OCI-LY3 (cell line): ENCODE measurements at regions not wholly inside any gene's neighbourhood (a gene's known extent, or its start where the extent isn't known, plus 50 kb on each side); places are given as distances from the start of the nearest gene placed in this dataset.
"Not testable (repeated sequence)": the region's sequence is repeated elsewhere in the genome, so short reads cannot be mapped to it uniquely, and the experiment has no call there.

Experiments used
- H2AFZ ChIP-seq: fragments of 200-600, 300-600 bp; shearing (Covaris generic); 2 replicates; pipeline ENCODE4 v1.6.0; 2014; ENCODE audit warnings: antibody characterized with exemption, low read depth, low read length
- H3K27ac ChIP-seq: fragments of 200-600, 300-600 bp; sonication (generic); 2 replicates; pipeline ENCODE4 v1.5.1; 2014; ENCODE audit warnings: mild to moderate bottlenecking, low read length, moderate library complexity, mixed read lengths
- H3K27me3 ChIP-seq: fragments of 200-600, 300-600 bp; sonication (generic); 2 replicates; pipeline ENCODE4 v1.6.1; 2014; ENCODE audit warnings: low read depth, low read length, mixed read lengths
- H3K36me3 ChIP-seq: fragments of 200-600, 300-600 bp; sonication (generic); replicated peaks from 2 replicates; pipeline ENCODE3; 2014; ENCODE audit warnings: low read depth, low read length, mixed read lengths
- H3K4me1 ChIP-seq: fragments of 300-600, 200-600 bp; sonication (generic); 2 replicates; pipeline ENCODE4 v1.6.1; 2014; ENCODE audit warnings: low read length, mixed read lengths
- H3K4me2 ChIP-seq: fragments of 200-600, 300-600 bp; sonication (generic); 2 replicates; pipeline ENCODE4 v1.6.1; 2014; ENCODE audit warnings: low read length, mixed read lengths
- H3K4me3 ChIP-seq: fragments of 300-600, 200-600 bp; sonication (generic); 2 replicates; pipeline ENCODE4 v1.5.1; 2014; ENCODE audit warnings: antibody characterized with exemption, mild to moderate bottlenecking, low read length, moderate library complexity
- H3K79me2 ChIP-seq: fragments of 300-600, 200-600 bp; shearing (Covaris generic); 2 replicates; pipeline ENCODE4 v1.6.1; 2014; ENCODE audit warnings: mild to moderate bottlenecking, low read length, mixed read lengths
- H3K9ac ChIP-seq: fragments of 300-600, 200-600 bp; shearing (Covaris generic); 2 replicates; pipeline ENCODE4 v1.6.0; 2014; ENCODE audit warnings: mild to moderate bottlenecking, low read length, moderate library complexity
- H3K9me3 ChIP-seq: fragments of 200-600, 300-600 bp; shearing (Covaris generic); 2 replicates; pipeline ENCODE4 v1.6.1; 2014; ENCODE audit warnings: low read length, mixed read lengths; ENCODE audit not compliant: insufficient read depth
- H4K20me1 ChIP-seq: fragments of 200-600, 300-600 bp; sonication (generic); 2 replicates; pipeline ENCODE4 v1.6.1; 2016; ENCODE audit warnings: low read length, mixed read lengths; ENCODE audit not compliant: insufficient read depth
- EZH2phosphoT487 ChIP-seq: fragments of 200-600 bp; shearing (Covaris generic); IDR thresholded peaks from 2 replicates; pipeline ENCODE4 v1.6.1; 2018; ENCODE audit warnings: antibody characterized with exemption, mixed run types, low read depth
- TF ChIP-seq, protein P1 (sequence below): fragments of 200-600, 300-600 bp; sonication (generic); IDR thresholded peaks from 2 replicates; pipeline ENCODE4 v1.5.1; 2014; ENCODE audit warnings: antibody characterized with exemption, low read length, low read depth

DNA sequence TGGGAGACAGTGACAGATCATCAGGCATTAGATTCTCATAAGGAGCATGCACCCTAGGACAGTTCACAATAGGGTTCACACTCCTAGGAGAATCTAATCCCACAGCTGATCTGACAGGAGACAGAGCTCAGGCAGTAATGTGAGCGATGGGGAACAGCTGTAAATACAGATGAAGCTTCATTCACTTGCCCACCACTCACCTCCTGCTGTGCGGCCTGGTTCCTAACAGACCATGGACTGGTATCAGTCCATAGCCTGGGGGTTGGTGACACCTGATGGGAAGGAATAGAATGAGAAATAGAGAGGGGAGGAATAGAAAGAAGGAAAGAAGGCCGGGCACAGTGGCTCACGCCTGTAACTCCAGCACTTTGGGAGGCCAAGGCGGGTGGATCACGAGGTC is 336.8 kb upstream of the SASH1 start:
- Histone ChIP-seq H3K36me3 (no peaks in the 10 kb centered on the region), H3K27ac (no peak overlapping the region), H2AFZ (no peak overlapping the region), H3K9me3 (no peaks in the 10 kb centered on the region), H3K79me2 (no peaks in the 10 kb centered on the region), H3K9ac (no peak overlapping the region), H3K4me2 (no peak overlapping the region), H3K4me1 (no peaks in the 10 kb centered on the region), H3K27me3 (no peaks in the 10 kb centered on the region), H3K4me3 (no peak overlapping the region), H4K20me1 (no peaks in the 10 kb centered on the region)
- no peak for TF ChIP-seq EZH2phosphoT487
- TF ChIP-seq, protein P1, sequence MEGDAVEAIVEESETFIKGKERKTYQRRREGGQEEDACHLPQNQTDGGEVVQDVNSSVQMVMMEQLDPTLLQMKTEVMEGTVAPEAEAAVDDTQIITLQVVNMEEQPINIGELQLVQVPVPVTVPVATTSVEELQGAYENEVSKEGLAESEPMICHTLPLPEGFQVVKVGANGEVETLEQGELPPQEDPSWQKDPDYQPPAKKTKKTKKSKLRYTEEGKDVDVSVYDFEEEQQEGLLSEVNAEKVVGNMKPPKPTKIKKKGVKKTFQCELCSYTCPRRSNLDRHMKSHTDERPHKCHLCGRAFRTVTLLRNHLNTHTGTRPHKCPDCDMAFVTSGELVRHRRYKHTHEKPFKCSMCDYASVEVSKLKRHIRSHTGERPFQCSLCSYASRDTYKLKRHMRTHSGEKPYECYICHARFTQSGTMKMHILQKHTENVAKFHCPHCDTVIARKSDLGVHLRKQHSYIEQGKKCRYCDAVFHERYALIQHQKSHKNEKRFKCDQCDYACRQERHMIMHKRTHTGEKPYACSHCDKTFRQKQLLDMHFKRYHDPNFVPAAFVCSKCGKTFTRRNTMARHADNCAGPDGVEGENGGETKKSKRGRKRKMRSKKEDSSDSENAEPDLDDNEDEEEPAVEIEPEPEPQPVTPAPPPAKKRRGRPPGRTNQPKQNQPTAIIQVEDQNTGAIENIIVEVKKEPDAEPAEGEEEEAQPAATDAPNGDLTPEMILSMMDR: no peak

DNA sequence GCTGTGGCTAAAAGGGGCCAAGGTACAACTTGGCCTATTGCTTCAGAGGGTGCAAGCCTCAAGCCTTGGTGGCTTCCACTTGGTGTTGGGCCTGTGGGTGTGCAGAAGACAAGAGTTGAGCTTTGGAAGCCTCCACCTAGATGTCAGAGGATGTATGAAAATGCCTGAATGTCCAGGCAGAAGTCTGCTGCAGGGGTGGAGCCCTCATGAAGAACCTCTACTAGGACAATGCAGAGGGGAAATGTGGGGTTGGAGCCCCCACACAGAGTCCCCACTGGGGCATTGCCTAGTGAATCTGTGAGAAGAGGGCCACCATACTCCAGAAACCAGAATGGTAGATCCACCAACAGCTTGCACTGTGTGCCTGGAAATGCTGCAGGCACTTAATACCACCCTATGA is 332.1 kb upstream of the SASH1 start:
- H3K9ac ChIP-seq, H3K4me2 ChIP-seq, H3K4me1 ChIP-seq, H3K4me3 ChIP-seq, H3K27me3 ChIP-seq, H4K20me1 ChIP-seq, H3K27ac ChIP-seq, H3K79me2 ChIP-seq, H3K9me3 ChIP-seq, H3K36me3 ChIP-seq, H2AFZ ChIP-seq: not testable (repeated sequence)

DNA sequence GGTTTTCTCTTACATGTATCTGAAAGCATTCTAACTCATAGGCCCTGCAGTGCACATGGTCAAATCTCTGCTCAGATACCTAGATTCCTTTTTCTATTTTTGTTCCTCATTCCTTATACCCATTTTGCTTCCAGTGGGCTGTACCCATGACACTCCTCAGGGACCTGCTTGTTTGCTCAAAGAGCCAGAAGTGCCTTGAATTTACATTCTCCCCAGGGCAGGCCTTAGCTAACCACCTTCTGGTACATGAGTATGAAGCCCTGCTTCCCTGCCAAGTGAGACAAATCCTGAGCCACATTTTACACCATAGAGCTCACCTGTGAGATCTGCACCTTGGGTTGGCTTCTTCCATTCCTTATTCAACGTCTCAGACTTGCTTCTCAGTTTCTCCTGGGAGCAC is 326.6 kb upstream of the SASH1 start:
- Histone ChIP-seq H3K79me2 (no peaks in the 10 kb centered on the region), H2AFZ (no peak overlapping the region), H3K27me3 (no peaks in the 10 kb centered on the region), H3K27ac (no peak overlapping the region), H3K9ac (no peak overlapping the region), H3K36me3 (no peaks in the 10 kb centered on the region), H3K4me2 (no peak overlapping the region), H3K9me3 (no peaks in the 10 kb centered on the region), H3K4me1 (no peaks in the 10 kb centered on the region), H4K20me1 (no peaks in the 10 kb centered on the region), H3K4me3 (no peak overlapping the region)
- TF ChIP-seq EZH2phosphoT487: no peak
- TF ChIP-seq, protein P1: no peak

DNA sequence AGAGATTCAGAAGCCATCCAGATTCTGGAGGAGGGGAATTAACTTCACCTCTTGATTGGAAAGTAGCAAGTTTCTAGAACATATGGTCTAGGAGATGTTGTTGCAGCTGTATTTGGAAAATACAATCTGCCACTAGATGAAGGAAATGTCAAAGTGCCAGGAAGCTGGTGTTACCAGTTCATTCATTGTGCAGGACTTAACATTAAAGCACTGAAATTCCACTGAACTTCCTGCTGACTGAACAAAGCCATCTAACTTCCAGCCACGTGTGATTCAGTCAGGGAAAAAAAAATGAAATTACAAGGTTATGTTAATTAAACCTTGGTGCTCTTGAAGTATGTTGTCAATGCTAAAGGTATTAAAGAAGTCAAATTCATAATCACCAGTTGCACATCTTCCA is 321.5 kb upstream of the SASH1 start:
- Histone ChIP-seq H3K36me3 (no peaks in the 10 kb centered on the region), H3K4me2 (no peak overlapping the region), H2AFZ (no peak overlapping the region), H3K27me3 (no peaks in the 10 kb centered on the region), H3K4me3 (no peak overlapping the region), H3K9ac (no peak overlapping the region), H3K79me2 (no peaks in the 10 kb centered on the region), H3K27ac (no peak overlapping the region), H3K9me3 (no peaks in the 10 kb centered on the region), H4K20me1 (no peaks in the 10 kb centered on the region), H3K4me1 (no peaks in the 10 kb centered on the region)
- no peak for TF ChIP-seq EZH2phosphoT487
- TF ChIP-seq, protein P1: no peak

DNA sequence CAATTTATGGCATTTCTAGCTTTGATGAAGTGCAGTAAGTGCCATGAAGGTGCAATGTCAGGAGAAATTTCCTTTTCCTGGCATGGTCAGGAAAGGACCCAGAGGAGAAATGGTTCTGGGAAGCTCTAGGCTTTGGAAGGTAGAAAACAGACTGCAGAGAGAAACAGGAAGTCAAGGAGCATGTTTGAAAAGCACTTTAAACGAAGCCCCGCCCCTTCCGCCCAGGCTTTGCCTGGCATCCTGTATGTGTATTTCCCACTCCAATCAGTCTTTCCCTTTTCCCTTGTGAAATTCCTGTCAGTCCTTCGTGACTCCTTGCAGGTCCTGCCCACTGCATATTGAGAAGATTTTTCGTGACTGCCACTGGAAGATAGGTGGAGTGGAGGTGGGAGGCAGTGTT is 320.9 kb upstream of the SASH1 start:
- H3K9me3 ChIP-seq: no peaks in the 10 kb centered on the region
- no peak for TF ChIP-seq EZH2phosphoT487
- TF ChIP-seq, protein P1: no peak
- H3K27ac ChIP-seq: no peak overlapping the region
- H3K9ac ChIP-seq: no peak overlapping the region
- H3K27me3 ChIP-seq: no peaks in the 10 kb centered on the region
- H4K20me1 ChIP-seq: no peaks in the 10 kb centered on the region
- H3K4me1 ChIP-seq: no peaks in the 10 kb centered on the region
- H3K4me2 ChIP-seq: no peak overlapping the region
- no peaks in the 10 kb centered on the region for H3K79me2 ChIP-seq
- H3K4me3 ChIP-seq: no peak overlapping the region
- no peak overlapping the region for H2AFZ ChIP-seq
- H3K36me3 ChIP-seq: no peaks in the 10 kb centered on the region

DNA sequence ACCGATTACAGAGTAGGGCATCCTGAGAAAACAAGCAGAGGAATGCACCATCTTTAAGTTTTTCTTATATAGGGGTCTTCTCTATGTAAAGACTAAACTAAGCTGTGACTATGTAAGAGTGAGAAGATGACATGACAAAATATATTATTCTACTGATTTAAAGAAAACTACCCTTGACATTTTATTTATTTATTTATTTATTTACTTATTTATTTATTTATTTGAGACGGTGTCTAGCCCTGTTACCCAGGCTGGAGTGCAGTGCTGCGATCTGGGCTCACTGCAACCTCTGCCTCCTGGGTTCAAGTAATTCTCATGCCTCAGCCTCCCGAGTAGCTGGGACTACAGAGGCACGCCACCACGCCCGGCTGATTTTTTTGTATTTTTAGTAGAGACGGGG is 320.4 kb upstream of the SASH1 start:
- not testable (repeated sequence) for H3K36me3 ChIP-seq, H3K27me3 ChIP-seq, H3K9ac ChIP-seq, H3K9me3 ChIP-seq, H3K79me2 ChIP-seq, H3K4me1 ChIP-seq, H3K27ac ChIP-seq, H2AFZ ChIP-seq, H3K4me2 ChIP-seq, H3K4me3 ChIP-seq, H4K20me1 ChIP-seq
